Glomerular visceral epithelial cell (primary cell): ENCODE measurements at regions not wholly inside any gene's neighbourhood (a gene's known extent, or its start where the extent isn't known, plus 50 kb on each side); places are given as distances from the start of the nearest gene placed in this dataset.

Experiments
- DNase-seq: peaks from one replicate; pipeline ENCODE4 v3.0.0-alpha.2; 2016; ENCODE audit errors: extremely low spot score

DNA sequence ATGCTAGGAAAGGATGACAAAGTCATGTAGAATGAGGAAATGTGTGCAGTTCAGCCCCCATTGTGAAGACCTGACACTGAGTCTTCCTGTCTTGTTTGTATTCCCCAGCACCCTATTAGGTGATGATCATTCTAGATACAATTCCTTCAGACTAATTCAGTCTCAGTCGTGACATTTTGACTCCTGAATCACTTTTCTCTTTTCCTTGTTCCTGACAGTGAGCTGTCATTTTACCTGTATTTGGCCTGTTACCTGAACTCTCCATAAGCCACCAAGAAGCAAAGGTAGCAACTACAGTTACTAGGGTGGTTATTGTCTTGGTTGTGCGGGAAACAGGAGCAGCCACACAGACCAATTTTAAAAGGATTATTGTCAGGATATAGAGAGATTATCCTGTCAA, 111.4 kb upstream of the TAC1 start:
- DNase-seq = no peak

DNA sequence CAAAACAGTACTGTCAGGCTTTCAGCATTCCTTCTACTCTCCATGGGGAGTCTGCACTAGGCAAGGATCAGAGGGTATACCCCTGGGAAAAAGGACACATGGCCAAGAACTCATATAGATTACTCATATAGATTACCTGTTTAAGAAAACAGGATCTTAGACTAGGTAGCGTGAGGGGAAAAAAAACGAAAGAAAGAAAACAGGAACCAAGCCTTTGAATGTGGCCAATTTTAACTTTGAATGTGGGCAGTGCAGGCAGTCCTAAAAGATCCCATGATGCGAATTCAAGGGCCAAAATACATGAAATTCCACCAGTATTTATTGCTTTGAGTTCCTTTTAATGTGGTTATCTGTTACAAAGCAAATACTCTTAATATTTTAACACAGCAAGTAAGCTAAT, 108.6 kb upstream of the TAC1 start:
- DNase-seq = no peak

DNA sequence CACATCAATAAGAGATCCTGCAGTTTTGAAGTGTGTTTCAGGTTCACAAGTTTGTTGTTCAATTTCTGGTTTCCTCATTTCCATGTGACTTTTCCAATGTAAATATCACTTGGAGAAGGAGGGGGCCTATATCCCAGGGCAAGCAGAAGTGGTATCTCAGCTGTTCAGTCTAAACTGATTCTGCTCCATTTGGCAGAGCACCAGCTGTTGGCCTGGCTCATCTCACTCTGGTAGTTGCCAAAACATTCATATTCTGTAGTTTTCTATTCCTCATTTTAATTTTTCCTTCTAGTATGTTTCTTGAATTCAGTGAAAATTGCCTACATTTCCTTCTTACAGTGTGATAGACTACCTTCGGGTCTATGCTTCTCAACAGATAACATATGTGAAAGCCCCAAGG, 101.8 kb upstream of the TAC1 start:
- DNase-seq = no peak

DNA sequence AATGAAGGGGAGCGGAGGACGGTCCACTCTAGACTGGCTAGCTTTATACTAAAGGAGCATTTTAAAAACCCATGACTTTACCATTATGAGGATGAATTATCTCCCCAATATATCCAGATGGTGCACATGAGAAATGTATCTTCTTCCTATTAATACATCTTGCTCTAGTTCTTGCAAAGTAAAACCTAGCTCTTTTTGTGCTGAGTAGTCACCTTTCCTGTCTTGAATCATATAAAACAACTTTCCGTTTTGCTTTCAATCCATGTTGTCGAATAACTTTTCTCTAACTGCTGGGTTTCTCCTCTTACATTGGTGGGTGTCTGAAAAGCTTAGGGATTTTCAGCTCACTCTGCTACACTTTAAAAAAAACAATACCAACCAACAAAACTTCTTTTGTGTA, 96.3 kb upstream of the TAC1 start:
- no peak for DNase-seq

DNA sequence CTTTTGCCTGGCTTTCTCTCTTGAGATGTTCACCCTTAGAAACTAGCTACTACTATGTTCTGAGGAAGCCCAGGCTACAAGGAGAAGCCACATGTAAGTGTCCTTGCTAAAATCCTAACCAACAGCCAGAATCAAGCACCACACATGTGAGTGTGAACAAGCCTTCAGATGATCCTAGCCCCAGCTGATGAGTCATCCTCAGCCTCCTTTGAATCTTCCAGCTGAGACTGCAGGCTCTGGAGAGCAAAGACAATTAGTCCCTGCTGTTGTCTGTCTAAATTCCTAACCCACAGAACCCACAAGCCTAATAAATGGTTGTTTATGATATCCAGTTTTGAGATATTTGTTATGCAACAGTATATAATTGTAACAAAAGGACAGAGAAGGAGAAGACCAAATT, 92.8 kb upstream of the TAC1 start:
- no peak for DNase-seq

DNA sequence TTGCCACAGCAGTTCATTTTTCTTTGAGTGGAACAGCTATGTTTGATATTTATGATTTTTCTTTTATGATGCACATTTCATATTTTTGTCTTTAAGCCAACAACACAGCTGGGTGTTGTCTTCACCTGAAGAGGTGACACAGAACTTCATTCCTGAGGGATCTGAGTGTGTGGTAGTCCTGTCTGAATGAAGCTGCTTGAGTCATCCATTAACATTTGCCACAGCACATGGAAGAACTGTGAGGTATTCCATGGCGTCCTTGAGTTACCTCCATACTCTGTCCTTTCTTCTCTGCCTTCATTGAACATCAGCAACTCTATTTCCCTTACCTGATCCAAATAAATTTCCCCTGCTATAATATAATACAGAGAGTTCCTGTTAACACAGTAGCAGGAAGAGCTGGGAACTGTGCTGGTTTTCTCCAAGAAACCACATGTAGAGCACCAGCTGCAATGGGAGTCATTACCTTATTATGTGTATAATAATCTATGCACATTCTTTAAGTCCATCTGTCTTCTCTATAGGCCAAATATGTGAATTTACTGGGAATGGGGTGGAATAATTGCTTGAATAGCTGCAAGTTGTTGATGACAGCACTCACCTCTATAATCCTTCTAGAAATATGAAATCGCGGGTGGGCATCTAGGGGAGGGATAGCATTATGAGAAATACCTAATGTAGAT, 72.4 kb upstream of the TAC1 start:
- no peak for DNase-seq

DNA sequence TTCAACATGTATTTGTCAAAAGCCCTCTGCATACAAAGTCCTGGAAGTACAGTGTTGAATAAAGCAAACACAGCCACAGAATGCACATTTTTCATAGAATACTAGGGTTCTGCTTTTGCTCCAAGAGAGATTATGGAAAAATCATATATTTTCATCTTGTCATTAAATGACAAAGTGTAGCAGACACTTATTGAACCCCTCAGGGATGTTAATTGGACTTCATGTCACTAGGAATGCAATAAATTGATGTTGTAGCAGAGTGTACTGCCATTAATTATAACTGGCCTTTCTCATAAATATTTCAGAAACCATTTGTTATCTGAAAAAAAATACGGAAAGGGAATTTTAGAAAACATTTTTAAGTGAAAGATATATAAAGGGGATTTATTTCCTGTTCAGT, 64.5 kb upstream of the TAC1 start:
- no peak for DNase-seq

DNA sequence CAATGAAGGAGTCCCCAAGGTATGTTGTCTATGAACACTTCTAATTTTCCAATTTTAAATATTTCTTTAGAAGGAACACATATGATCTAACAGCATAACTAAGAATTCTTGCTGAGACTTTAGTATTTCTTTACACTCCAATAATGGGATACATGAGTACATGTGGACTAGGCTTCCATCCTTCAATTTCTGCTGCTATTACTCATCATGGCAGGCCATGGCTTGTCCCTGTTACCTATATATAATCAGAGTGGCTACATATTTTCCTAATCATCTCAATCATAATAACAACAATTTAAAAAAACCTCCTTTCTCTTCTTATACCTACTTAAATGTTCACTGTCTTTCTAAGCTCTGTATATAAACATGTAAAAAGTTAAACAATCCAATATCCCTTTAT, 60.3 kb upstream of the TAC1 start:
- no peak for DNase-seq

DNA sequence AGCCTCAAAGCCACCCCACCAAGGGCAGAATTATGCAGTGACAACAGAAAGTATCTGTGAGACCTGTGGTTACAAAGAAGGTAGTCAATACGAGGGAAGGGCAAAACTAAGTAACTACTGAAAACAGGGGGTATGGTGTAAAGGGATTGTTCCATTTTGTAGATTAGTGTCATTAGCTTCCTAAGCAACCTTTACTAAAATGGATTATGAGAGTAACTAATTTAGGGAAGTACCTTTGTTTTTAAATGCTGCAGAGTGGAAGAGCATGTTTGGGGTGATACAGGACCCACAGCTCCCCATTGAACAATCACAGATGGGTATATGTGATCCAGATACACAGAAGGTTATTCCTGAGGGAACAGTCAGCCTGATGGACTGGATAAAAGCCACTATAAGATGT, 51.3 kb upstream of the TAC1 start:
- no peak for DNase-seq
